Type B pancreatic cell (in vitro differentiated cells): ENCODE measurements at regions not wholly inside any gene's neighbourhood (a gene's known extent, or its start where the extent isn't known, plus 50 kb on each side); places are given as distances from the start of the nearest gene placed in this dataset.

ENCODE experiments used
- DNase-seq: peaks from one replicate; pipeline ENCODE4 v3.0.0; 2021; ENCODE audit warnings: mixed read lengths; ENCODE audit not compliant: unreplicated experiment; ENCODE audit errors: extremely low spot score
- H3K27ac Mint-ChIP-seq: 2 replicates; pipeline ENCODE4 v1.8.0; 2021; ENCODE audit warnings: mild to moderate bottlenecking, mixed read lengths
- H3K27me3 Mint-ChIP-seq: 2 replicates; pipeline ENCODE4 v1.8.0; 2021; ENCODE audit warnings: mixed read lengths
- H3K36me3 Mint-ChIP-seq: 2 replicates; pipeline ENCODE4 v1.8.0; 2021; ENCODE audit warnings: mixed read lengths
- H3K4me1 Mint-ChIP-seq: one replicate; pipeline ENCODE4 v1.8.0; 2021; ENCODE audit warnings: mixed read lengths; ENCODE audit not compliant: unreplicated experiment
- H3K4me3 Mint-ChIP-seq: 2 replicates; pipeline ENCODE4 v1.8.0; 2021; ENCODE audit warnings: mild to moderate bottlenecking, mixed read lengths
- H3K9me3 Mint-ChIP-seq: 2 replicates; pipeline ENCODE4 v1.8.0; 2021; ENCODE audit warnings: mixed read lengths
- CTCF ChIP-seq: fragments of 200-600 bp; sonication (generic); conservative IDR thresholded peaks from 2 replicates; pipeline ENCODE4 v1.5.0; 2021; ENCODE audit warnings: antibody characterized with exemption, mild to moderate bottlenecking

DNA sequence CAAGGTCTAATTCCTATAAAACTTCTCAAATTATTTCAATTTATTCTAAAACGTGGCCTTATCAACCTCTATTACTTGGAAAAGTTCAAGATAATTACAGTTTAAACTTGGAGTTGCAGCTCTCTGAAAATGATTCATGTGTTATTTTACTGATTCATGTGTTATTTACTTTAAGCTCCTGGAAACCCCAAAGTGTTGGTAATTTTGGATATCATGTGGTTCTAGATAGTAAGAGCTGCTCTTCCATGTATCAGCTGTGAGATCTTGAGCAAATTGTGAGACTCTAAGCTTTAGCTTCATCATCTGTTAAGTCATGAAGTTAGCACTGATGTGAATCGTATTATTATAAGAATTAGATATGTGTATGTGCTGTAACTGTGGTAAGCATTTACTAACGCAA, 749.2 kb downstream of the TLE4 start:
- no peak for DNase-seq
- Mint-ChIP-seq H3K4me3 (no peak overlapping the region), H3K27me3 (no peaks in the 10 kb centered on the region), H3K36me3 (no peaks in the 10 kb centered on the region), H3K4me1 (no peaks in the 10 kb centered on the region), H3K9me3 (no peaks in the 10 kb centered on the region), H3K27ac (no peak overlapping the region)
- TF ChIP-seq CTCF = no peak

GRCh38 chr9:80320480-80320879, 748.7 kb downstream of the TLE4 start:
- Mint-ChIP-seq H3K27me3 (no peaks in the 10 kb centered on the region), H3K4me1 (no peaks in the 10 kb centered on the region), H3K27ac (no peak overlapping the region), H3K36me3 (no peaks in the 10 kb centered on the region), H3K4me3 (no peak overlapping the region), H3K9me3 (no peaks in the 10 kb centered on the region)
- no peak for DNase-seq
- TF ChIP-seq CTCF = no peak

DNA sequence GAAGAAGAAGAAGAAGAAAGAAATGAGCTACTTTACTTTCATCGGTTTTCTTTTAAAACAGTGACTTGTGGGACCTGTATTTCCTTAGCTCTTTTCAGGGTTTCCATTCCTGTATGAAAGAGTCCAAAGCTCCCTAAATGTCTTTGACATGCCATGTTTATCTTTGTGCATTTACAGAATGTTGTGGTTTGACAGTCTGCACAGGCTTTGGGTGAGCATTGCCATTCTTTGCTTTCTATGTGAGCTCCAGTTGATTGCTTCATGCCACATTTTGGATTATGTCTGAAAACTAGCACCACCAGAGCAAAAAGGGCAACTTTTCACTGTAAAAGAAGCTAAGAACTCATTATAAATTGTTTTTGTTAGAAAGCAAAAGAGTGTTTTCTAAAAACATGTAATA, 733.4 kb downstream of the TLE4 start:
- Mint-ChIP-seq H3K9me3 (peaks cover 6% of the 10 kb centered on the region), H3K27ac (no peak overlapping the region), H3K36me3 (no peaks in the 10 kb centered on the region), H3K27me3 (no peaks in the 10 kb centered on the region), H3K4me3 (no peak overlapping the region), H3K4me1 (peaks cover 6% of the 10 kb centered on the region)
- TF ChIP-seq CTCF = no peak
- DNase-seq = no peak

DNA sequence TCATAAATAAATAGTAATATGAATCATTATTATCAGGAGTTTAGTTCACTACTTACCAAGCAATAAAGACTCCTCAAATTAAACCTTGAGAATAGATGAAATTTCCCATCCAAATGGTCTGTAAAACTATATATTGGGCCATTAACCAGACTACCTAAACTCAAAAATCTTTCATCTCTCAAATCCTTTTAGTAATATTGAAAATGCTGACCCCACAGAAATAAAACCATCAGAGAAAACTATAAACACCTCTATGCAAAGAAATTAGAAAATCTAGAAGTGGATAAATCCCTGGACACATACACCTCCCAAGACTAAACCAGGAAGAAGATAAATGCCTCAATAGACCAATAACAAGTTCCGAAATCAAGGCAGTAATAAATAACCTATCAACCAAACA, 723.2 kb downstream of the TLE4 start:
- no peak for TF ChIP-seq CTCF
- no peaks in the 10 kb centered on the region for H3K27me3 Mint-ChIP-seq
- H3K9me3 Mint-ChIP-seq = peaks cover 12% of the 10 kb centered on the region
- H3K4me1 Mint-ChIP-seq = no peaks in the 10 kb centered on the region
- peaks cover 3% of the 10 kb centered on the region for H3K36me3 Mint-ChIP-seq
- no peak for DNase-seq
- no peak overlapping the region for H3K4me3 Mint-ChIP-seq
- no peak overlapping the region for H3K27ac Mint-ChIP-seq

GRCh38 chr9:80294318-80294717, 722.6 kb downstream of the TLE4 start:
- Mint-ChIP-seq H3K4me1 (no peaks in the 10 kb centered on the region), H3K36me3 (peaks cover 3% of the 10 kb centered on the region), H3K9me3 (peaks cover 12% of the 10 kb centered on the region), H3K27me3 (no peaks in the 10 kb centered on the region), H3K27ac (no peak overlapping the region), H3K4me3 (no peak overlapping the region)
- DNase-seq = no peak
- TF ChIP-seq CTCF = no peak

DNA sequence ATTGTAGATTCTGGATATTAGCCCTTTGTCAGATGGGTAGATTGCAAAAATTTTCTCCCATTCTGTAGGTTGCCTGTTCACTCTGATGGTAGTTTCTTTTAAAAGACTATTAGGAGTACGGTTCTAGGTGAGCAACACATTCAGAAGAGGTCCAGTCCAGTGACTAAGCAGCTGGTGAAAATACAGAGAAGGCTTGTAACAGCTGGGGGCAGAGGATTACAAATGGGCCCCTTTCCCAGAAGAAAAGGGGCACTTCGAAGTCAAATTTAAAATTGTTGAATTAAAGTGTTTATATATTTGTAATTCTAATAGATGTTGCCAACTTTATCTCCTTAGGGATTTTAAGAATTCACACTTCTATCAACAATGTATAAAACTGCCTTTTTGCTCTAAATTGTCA, 720.5 kb downstream of the TLE4 start:
- no peak for TF ChIP-seq CTCF
- Mint-ChIP-seq H3K9me3 (peaks cover 11% of the 10 kb centered on the region), H3K27me3 (no peaks in the 10 kb centered on the region), H3K36me3 (peaks cover 3% of the 10 kb centered on the region), H3K4me3 (no peak overlapping the region), H3K4me1 (no peaks in the 10 kb centered on the region), H3K27ac (no peak overlapping the region)
- DNase-seq = no peak
